Caco-2 (cell line): ENCODE measurements at regions not wholly inside any gene's neighbourhood (a gene's known extent, or its start where the extent isn't known, plus 50 kb on each side); places are given as distances from the start of the nearest gene placed in this dataset.

Source experiments
- BruUV-seq: library from RNA; stranded (reverse); fragments of 400-500 nt; replicated peaks from 2 replicates; lab custom pipeline; 2021; lab: Mats Ljungman, UMichigan
- CTCF ChIA-PET: fragments of 300-600 bp; sonication (Branson Sonifier 250); formaldehyde crosslinking; loops from one replicate; lab custom pipeline; 2022; ENCODE audit warnings: antibody characterized with exemption; lab: Charles Lee
- POLR2A ChIA-PET: fragments of 300-600 bp; sonication (Branson Sonifier 250); formaldehyde crosslinking; loops from one replicate; lab custom pipeline; 2022; ENCODE audit warnings: antibody characterized with exemption; lab: Charles Lee
- DNase-seq, 2 experiments: peaks; one replicate each; pipeline versions ENCODE4 v3.0.0 to v3.0.0-alpha.2; 2020 to 2022
- H3K27me3 ChIP-seq: replicated peaks from 2 replicates; pipeline ENCODE4 v1.6.0; 2011; ENCODE audit warnings: low read length; ENCODE audit not compliant: control insufficient read depth, insufficient read depth
- H3K36me3 ChIP-seq: 2 replicates; pipeline ENCODE4 v1.5.1; 2011; ENCODE audit warnings: low read length; ENCODE audit not compliant: control insufficient read depth, insufficient read depth
- H3K4me1 ChIP-seq: fragments of 250-450 bp; sonication (Bioruptor Pico); 2 replicates; pipeline ENCODE4 v1.5.1; 2020; ENCODE audit warnings: mild to moderate bottlenecking
- H3K4me3 ChIP-seq: 2 replicates; pipeline ENCODE4 v1.5.1; 2011; ENCODE audit warnings: low read depth, mild to moderate bottlenecking, control low read depth, low read length
- H3K9me3 ChIP-seq: fragments of 250-450 bp; sonication (Bioruptor Pico); 2 replicates; pipeline ENCODE4 v1.5.1; 2020; ENCODE audit warnings: mild to moderate bottlenecking, moderate library complexity
- H3K27ac Mint-ChIP-seq: one replicate; pipeline ENCODE4 v1.8.0; 2022; ENCODE audit warnings: mixed read lengths; ENCODE audit not compliant: unreplicated experiment
- H3K27me3 Mint-ChIP-seq: one replicate; pipeline ENCODE4 v1.8.0; 2022; ENCODE audit warnings: mixed read lengths; ENCODE audit not compliant: insufficient read depth, unreplicated experiment
- H3K36me3 Mint-ChIP-seq: one replicate; pipeline ENCODE4 v1.8.0; 2022; ENCODE audit warnings: mild to moderate bottlenecking, mixed read lengths; ENCODE audit not compliant: insufficient read depth, unreplicated experiment
- H3K4me1 Mint-ChIP-seq: one replicate; pipeline ENCODE4 v1.8.0; 2022; ENCODE audit warnings: low read depth, mixed read lengths; ENCODE audit not compliant: unreplicated experiment
- H3K4me3 Mint-ChIP-seq: one replicate; pipeline ENCODE4 v1.8.0; 2022; ENCODE audit warnings: mild to moderate bottlenecking, moderate library complexity, mixed read lengths; ENCODE audit not compliant: unreplicated experiment
- H3K9me3 Mint-ChIP-seq: one replicate; pipeline ENCODE4 v1.8.0; 2022; ENCODE audit warnings: mixed read lengths; ENCODE audit not compliant: unreplicated experiment
- CTCF ChIP-seq, 2 experiments: fragments of 200-600 bp in 1 of 2; IDR thresholded peaks; 1 replicate in 1 of 2; 2 replicates in 1 of 2; pipeline versions ENCODE4 v1.5.1 to v1.8.0; 2011 to 2022; ENCODE audit warnings: antibody characterized with exemption in 1 of 2, control low read depth in 1 of 2, inconsistent platforms in 1 of 2, low read depth in 1 of 2, low read length in 1 of 2, mild to moderate bottlenecking in 1 of 2, moderate library complexity in 1 of 2; ENCODE audit not compliant: insufficient read depth in 1 of 2, severe bottlenecking in 1 of 2, unreplicated experiment in 1 of 2
- intact Hi-C: fragments of 100-400 bp; cut with micrococcal nuclease; formaldehyde crosslinking; loops from one replicate; pipeline ENCODE4 v1.10.0; 2022; ENCODE audit not compliant: unreplicated experiment

DNA sequence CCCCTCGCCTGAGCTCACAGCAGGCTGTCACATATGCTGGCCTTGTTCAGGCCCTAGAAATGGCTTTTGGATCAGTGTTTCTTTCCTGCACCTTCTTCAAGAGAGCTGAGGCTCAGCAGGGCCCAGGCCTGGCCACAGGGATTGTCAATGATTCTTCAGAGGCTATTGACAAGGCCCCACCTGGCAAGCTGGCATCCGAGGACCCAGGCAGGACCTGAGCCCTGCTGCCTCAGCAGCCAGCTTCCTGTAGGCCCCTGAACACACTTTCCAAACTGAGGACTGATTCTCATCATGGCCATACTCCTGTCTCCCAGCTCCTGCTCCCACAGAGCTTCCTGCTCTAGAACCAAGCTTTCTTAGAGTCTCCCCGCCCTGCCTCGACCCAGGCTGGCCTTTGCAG lies 136.8 kb downstream of the UQCRFS1 start:
- Histone ChIP-seq H3K4me3 (no peak overlapping the region), H3K4me1 (no peaks in the 10 kb centered on the region), H3K36me3 (no peaks in the 10 kb centered on the region), H3K27me3 (no peaks in the 10 kb centered on the region), H3K9me3 (no peaks in the 10 kb centered on the region)
- no peak overlapping the region for H3K4me3 Mint-ChIP-seq
- H3K9me3 Mint-ChIP-seq = no peaks in the 10 kb centered on the region
- H3K4me1 Mint-ChIP-seq = no peaks in the 10 kb centered on the region
- H3K36me3 Mint-ChIP-seq = no peaks in the 10 kb centered on the region
- intact Hi-C loops = no loop called here
- no peak for TF ChIP-seq CTCF (IDR thresholded peaks at IDR 0.05; ENCODE audit: insufficient read depth in 1 of 2, low read depth in 1 of 2, low read length in 1 of 2, severe bottlenecking in 1 of 2, unreplicated experiment in 1 of 2)
- no peak for DNase-seq
- no peak overlapping the region for H3K27ac Mint-ChIP-seq
- no TSS peak for BruUV-seq
- H3K27me3 Mint-ChIP-seq = no peaks in the 10 kb centered on the region
- ChIA-PET CTCF (no interaction called here), POLR2A (no interaction called here)

DNA sequence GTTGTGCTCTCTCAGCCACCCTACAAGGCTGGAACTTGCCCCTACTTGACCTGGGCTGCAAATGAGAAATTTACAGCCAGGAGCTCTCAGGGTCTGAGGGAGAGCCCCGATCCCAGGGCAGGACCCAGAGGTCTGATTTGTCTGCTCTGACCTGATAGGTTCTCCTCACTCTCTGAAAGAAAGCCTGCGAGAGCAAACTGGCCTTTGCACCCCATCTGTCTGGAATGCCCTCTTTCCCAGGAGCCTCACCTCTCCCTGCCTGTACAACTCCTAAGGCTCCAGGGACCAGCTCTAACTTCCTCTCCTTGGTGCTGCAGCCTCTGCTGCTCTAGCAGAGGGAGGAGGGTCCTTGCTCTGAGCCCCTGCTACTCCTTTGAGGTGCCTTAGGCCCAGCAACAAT lies 137.8 kb downstream of the UQCRFS1 start:
- ChIA-PET POLR2A (no interaction called here), CTCF (no interaction called here)
- no peaks in the 10 kb centered on the region for H3K4me1 ChIP-seq
- DNase-seq = no peak
- no peak for TF ChIP-seq CTCF (IDR thresholded peaks at IDR 0.05; ENCODE audit: insufficient read depth in 1 of 2, low read depth in 1 of 2, low read length in 1 of 2, severe bottlenecking in 1 of 2, unreplicated experiment in 1 of 2)
- Mint-ChIP-seq H3K27me3 (peaks cover 1% of the 10 kb centered on the region), H3K36me3 (no peaks in the 10 kb centered on the region), H3K27ac (no peak overlapping the region), H3K9me3 (no peaks in the 10 kb centered on the region), H3K4me1 (no peaks in the 10 kb centered on the region), H3K4me3 (no peak overlapping the region)
- H3K27me3 ChIP-seq = no peaks in the 10 kb centered on the region
- H3K4me3 ChIP-seq = no peak overlapping the region
- no peaks in the 10 kb centered on the region for H3K9me3 ChIP-seq
- intact Hi-C loops = no loop called here
- no TSS peak for BruUV-seq
- H3K36me3 ChIP-seq = no peaks in the 10 kb centered on the region

DNA sequence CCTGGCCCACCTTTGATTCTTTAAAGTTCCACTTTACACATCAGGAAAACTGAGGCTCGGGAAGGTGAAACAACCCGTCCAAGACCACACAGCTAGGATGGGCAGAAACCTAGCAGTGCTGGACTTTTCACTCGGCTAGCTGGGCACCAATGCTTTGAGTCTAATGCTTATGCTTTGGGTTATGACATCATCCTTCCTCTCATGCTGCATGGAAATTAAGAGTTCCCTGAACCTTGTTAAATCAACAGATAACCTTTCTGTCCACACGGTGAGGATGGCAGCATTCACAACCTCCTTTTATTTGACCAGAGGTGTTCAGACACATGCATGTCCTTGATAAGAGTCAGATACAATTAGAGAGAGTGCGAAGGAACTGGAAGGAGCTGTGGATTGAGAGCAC lies 138.4 kb downstream of the UQCRFS1 start:
- intact Hi-C loops = no loop called here
- no peak overlapping the region for H3K4me3 ChIP-seq
- H3K9me3 ChIP-seq = no peaks in the 10 kb centered on the region
- Mint-ChIP-seq H3K4me1 (no peaks in the 10 kb centered on the region), H3K36me3 (no peaks in the 10 kb centered on the region), H3K27ac (no peak overlapping the region), H3K9me3 (no peaks in the 10 kb centered on the region), H3K4me3 (no peak overlapping the region), H3K27me3 (peaks cover 5% of the 10 kb centered on the region)
- H3K27me3 ChIP-seq = no peaks in the 10 kb centered on the region
- TF ChIP-seq CTCF (IDR thresholded peaks at IDR 0.05; ENCODE audit: insufficient read depth in 1 of 2, low read depth in 1 of 2, low read length in 1 of 2, severe bottlenecking in 1 of 2, unreplicated experiment in 1 of 2) = no peak
- ChIA-PET CTCF (no interaction called here), POLR2A (no interaction called here)
- no peaks in the 10 kb centered on the region for H3K36me3 ChIP-seq
- BruUV-seq = no TSS peak
- no peak for DNase-seq
- H3K4me1 ChIP-seq = no peaks in the 10 kb centered on the region
